Heart right ventricle (tissue), 16 donors: ENCODE measurements at regions not wholly inside any gene's neighbourhood (a gene's known extent, or its start where the extent isn't known, plus 50 kb on each side); places are given as distances from the start of the nearest gene placed in this dataset.

Experiments
- ATAC-seq, 8 donors: fragments of 200-7000 bp; cut with Tn5 transposase; one replicate each; pipeline ENCODE4 v1.9.1; 2020; ENCODE audit warnings: mild to moderate bottlenecking in 8 of 8, moderate library complexity in 8 of 8, moderate number of reproducible peaks in 1 of 8
- DNase-seq, 2 donors: peaks; one replicate each; pipeline ENCODE4 v3.0.0-alpha.2; 2020
- H3K27ac ChIP-seq, 10 donors: fragments of 200-600 bp; sonication (generic) in 2 of 10; one replicate each; pipeline versions ENCODE4 v1.5.0 to v1.8.0; 2020 to 2022; ENCODE audit warnings: mild to moderate bottlenecking in 3 of 10
- H3K27me3 ChIP-seq, 7 donors: fragments of 200-600 bp; one replicate each; pipeline ENCODE4 v1.8.0; 2021 to 2022; ENCODE audit warnings: mild to moderate bottlenecking in 2 of 7
- H3K36me3 ChIP-seq, 9 donors: fragments of 200-600 bp; sonication (generic) in 1 of 9; one replicate each; pipeline versions ENCODE4 v1.5.0 to v1.8.0; 2020 to 2022; ENCODE audit warnings: mild to moderate bottlenecking in 2 of 9
- H3K4me1 ChIP-seq, 9 donors: fragments of 200-600 bp; sonication (generic) in 1 of 9; one replicate each; pipeline versions ENCODE4 v1.5.0 to v1.8.0; 2020 to 2022; ENCODE audit warnings: mild to moderate bottlenecking in 4 of 9
- H3K4me3 ChIP-seq, 10 donors: fragments of 200-600 bp; sonication (generic) in 2 of 10; one replicate each; pipeline versions ENCODE4 v1.5.0 to v1.8.0; 2020 to 2022; ENCODE audit warnings: mild to moderate bottlenecking in 7 of 10, moderate library complexity in 2 of 10
- H3K9me3 ChIP-seq, 11 donors: fragments of 200-600 bp in 10 of 11; sonication (generic) in 2 of 11; one replicate each; pipeline versions ENCODE4 v1.5.0 to v1.8.0; 2013 to 2022; ENCODE audit warnings: mild to moderate bottlenecking in 2 of 11, control low read depth in 1 of 11, moderate library complexity in 1 of 11
- CTCF ChIP-seq, 9 donors: fragments of 200-600 bp; sonication (generic) in 2 of 9; IDR thresholded peaks; one replicate each; pipeline versions ENCODE4 v1.5.0 to v1.8.0; 2021 to 2022; ENCODE audit warnings: antibody characterized with exemption in 9 of 9, mild to moderate bottlenecking in 5 of 9, moderate library complexity in 1 of 9
- WGBS, 2 donors: extraction: QIAGEN DNeasy Blood & Tissue Kit; methylation state at CpG; one replicate each; pipeline ENCODE4 v1.1.7; 2013; ENCODE audit warnings: inconsistent platforms in 1 of 2; 5-methylcytosine and 5-hydroxymethylcytosine counted together
- intact Hi-C, 10 donors: fragments of 100-400 bp; cut with DNase I; formaldehyde crosslinking; loops; one replicate each; pipeline versions ENCODE4 v1.11.1 to v1.14.2; 2022
- donor health status: Arrhythmogenic right ventricular cardiomyopathy.
- donor health status: ischemic (EF 13 %, LVEDD 7.1; RV severe dilation, severe dysfunction).
- donor health status: healthy with polysubstance abuse.
- donor health status: DM: no; HTN: yes; CAD: no.
- donor health status: DM: no; HTN: no; CAD: no.
- donor health status: ischemic (EF 25% LVEDD 6.9; RV normal size, moderate dysfunction).
- donor health status: ischemic (EF 25% LVEDD 5.7; RV mildly dilated, moderate dysfunction).
- donor health status: healthy.
- donor health status: DM: yes; HTN: yes; CAD: no.
- donor health status: Ischemic cardiomyopathy.
- donor health status: ischemic (EF 35%, LVEDD 5.7; RV mildly dilated, moderate dysfunction).
- donor health status: nonischemic (EF 11% LVEDD 7.7; RV severe dilation, severe dysfunction).
- donor health status: DM: yes; HTN: yes; CAD: no.
- donor health status: PGD.
- donor health status: ischemic (EF 29% LVEDD 5.4; RV normal size, mild dysfunction).
- donor health status: nonischemic (EF 23%, LVEDD 6.1; RV moderate dilation, normal function).

DNA sequence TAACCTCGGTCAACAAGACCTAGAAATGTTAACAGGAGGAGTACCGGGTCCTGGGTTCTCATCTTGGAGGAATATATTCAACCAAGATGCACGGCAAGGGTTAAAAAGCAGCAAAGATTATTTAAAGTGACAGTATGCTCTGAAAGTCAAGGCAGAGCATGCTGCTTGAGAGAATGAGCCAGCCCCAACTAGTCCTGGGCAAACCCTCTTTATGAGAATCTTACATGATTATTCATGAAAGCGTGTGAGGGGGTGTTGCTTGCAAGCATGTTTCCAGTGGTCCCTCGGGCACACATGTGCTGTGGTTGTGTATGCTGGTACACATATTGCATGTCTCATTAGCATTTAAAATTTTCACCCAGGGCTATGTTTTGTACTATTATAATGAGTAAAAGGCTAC is 1445.6 kb downstream of the SI start:
- H3K4me3 ChIP-seq = no peak overlapping the region
- ATAC-seq (no peak), DNase-seq (no peak)
- no peaks in the 10 kb centered on the region for H3K4me1 ChIP-seq
- no peaks in the 10 kb centered on the region for H3K36me3 ChIP-seq
- no peaks in the 10 kb centered on the region for H3K27me3 ChIP-seq
- H3K27ac ChIP-seq = no peak overlapping the region
- H3K9me3 ChIP-seq = peaks cover 0 to 9% (median 0%) of the 10 kb centered on the region in 11 donors
- intact Hi-C loops = no loop called here
- no peak for TF ChIP-seq CTCF (IDR thresholded peaks at IDR 0.05)
- 66 to 67% methylated on average over 5 of the region's 5 CpGs for WGBS, 2 donors

DNA sequence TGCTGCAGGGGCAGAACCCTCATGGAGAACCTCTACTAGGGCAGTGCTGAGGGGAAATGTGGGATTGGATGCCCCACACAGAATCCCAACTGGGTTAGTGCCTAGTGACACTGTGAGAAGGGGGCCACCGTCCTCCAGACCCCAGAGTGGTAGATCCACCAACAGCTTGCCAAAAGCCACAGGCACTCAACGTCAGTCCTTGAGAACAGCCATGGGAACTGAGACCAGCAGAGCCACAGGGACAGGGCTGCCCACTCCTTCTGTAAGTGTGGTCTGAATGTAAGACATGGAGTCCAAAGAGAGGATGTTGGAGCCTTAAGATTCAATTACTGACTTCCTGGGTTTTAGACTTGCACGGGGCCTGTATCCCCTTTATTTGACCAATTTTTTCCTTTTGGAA is 1451.5 kb downstream of the SI start:
- H3K4me1 ChIP-seq = no peaks in the 10 kb centered on the region
- no peak overlapping the region for H3K4me3 ChIP-seq
- 77 to 87% methylated on average over 3 of the region's 3 CpGs for WGBS, 2 donors
- ATAC-seq (no peak), DNase-seq (no peak)
- H3K27me3 ChIP-seq = no peaks in the 10 kb centered on the region
- H3K27ac ChIP-seq = no peak overlapping the region
- H3K36me3 ChIP-seq = no peaks in the 10 kb centered on the region
- TF ChIP-seq CTCF (IDR thresholded peaks at IDR 0.05) = no peak
- intact Hi-C loops = no loop called here
- peaks cover 0 to 6% (median 0%) of the 10 kb centered on the region in 11 donors for H3K9me3 ChIP-seq

GRCh38 chr3:163622384-163622783 is 1455.9 kb downstream of the SI start:
- ATAC-seq (no peak), DNase-seq (no peak)
- no peaks in the 10 kb centered on the region for H3K36me3 ChIP-seq
- intact Hi-C loops = no loop called here
- WGBS, 2 donors = 23 to 35% methylated on average over 3 of the region's 3 CpGs
- no peak overlapping the region for H3K4me3 ChIP-seq
- no peak for TF ChIP-seq CTCF (IDR thresholded peaks at IDR 0.05)
- no peaks in the 10 kb centered on the region for H3K4me1 ChIP-seq
- no peak overlapping the region for H3K27ac ChIP-seq
- H3K27me3 ChIP-seq = no peaks in the 10 kb centered on the region
- H3K9me3 ChIP-seq = peaks cover 0 to 2% (median 0%) of the 10 kb centered on the region in 11 donors

- no peak for TF ChIP-seq CTCF (IDR thresholded peaks at IDR 0.05)
- no peaks in the 10 kb centered on the region for H3K27me3 ChIP-seq
- no peaks in the 10 kb centered on the region for H3K36me3 ChIP-seq
- H3K4me3 ChIP-seq = no peak overlapping the region
- peaks cover 0 to 8% (median 0%) of the 10 kb centered on the region in 11 donors for H3K9me3 ChIP-seq
- no peaks in the 10 kb centered on the region for H3K4me1 ChIP-seq
- no peak for DNase-seq
- no peak for ATAC-seq
- no peak overlapping the region for H3K27ac ChIP-seq
- intact Hi-C loops = no loop called here
These were observed 1463.4 kb downstream of the SI start for GRCh38 chr3:163614886-163615285.

DNA sequence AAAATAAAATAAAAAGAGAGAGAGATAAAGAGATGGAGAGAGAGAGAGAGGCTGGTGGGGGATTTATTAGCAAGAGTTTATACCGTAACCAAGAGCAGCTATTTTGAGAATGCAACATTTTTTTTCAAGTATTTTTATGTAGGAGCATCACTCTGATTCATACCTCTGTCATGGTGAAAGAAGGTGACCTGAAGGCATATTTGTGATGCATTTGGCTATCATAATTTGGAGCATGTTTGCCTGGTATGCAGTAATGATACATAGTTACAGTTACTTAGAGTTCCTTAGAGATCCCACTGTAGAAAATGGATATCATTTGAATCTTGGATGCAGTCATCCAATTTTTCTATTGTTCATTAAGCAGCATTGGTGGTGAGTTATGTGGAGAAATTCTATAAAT is 1472.4 kb downstream of the SI start:
- intact Hi-C loops = no loop called here
- ATAC-seq (no peak), DNase-seq (no peak)
- no peak overlapping the region for H3K27ac ChIP-seq
- no peaks in the 10 kb centered on the region for H3K9me3 ChIP-seq
- no peak overlapping the region for H3K4me3 ChIP-seq
- no peaks in the 10 kb centered on the region for H3K36me3 ChIP-seq
- TF ChIP-seq CTCF (IDR thresholded peaks at IDR 0.05) = no peak
- no peaks in the 10 kb centered on the region for H3K27me3 ChIP-seq
- WGBS, 2 donors = 89 to 90% methylated on average over 1 of the region's 1 CpG
- H3K4me1 ChIP-seq = no peaks in the 10 kb centered on the region
